ENCODE measurements at regions not wholly inside any gene's neighbourhood (a gene's known extent, or its start where the extent isn't known, plus 50 kb on each side); places are given as distances from the start of the nearest gene placed in this dataset.

- DNase-seq, result no peak
Measured at GRCh38 chr9:73566627-73567026, 415.0 kb downstream of the ANXA1 start.

DNA sequence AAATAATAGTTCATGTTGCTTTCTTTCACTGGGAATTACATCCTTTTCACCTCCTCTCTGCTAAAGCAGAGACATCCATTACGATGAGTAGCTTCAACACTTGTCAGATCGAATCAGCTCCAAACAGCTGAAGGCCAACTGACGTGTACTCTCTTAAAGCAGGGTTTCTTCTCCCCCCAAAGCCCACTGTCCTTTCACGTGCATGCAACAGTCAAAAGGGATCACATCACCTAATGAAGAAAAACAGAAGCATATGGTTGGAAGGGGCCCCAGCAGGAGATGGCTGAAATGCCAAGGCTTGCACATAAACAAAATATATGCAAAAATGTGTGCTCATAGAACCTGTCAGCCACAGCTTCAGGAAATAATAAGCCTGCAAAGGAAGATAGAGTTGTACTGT lies 421.6 kb downstream of the ANXA1 start:
- no peak for DNase-seq

GRCh38 chr9:73575101-73576060 lies 423.7 kb downstream of the ANXA1 start:
- no peak for DNase-seq

GRCh38 chr9:73577848-73578247 lies 426.2 kb downstream of the ANXA1 start:
- no peak for DNase-seq

- DNase-seq, result no peak
Measured at GRCh38 chr9:73579823-73580222, 428.2 kb downstream of the ANXA1 start.

GRCh38 chr9:73583576-73583975 lies 431.9 kb downstream of the ANXA1 start:
- DNase-seq, result no peak

DNA sequence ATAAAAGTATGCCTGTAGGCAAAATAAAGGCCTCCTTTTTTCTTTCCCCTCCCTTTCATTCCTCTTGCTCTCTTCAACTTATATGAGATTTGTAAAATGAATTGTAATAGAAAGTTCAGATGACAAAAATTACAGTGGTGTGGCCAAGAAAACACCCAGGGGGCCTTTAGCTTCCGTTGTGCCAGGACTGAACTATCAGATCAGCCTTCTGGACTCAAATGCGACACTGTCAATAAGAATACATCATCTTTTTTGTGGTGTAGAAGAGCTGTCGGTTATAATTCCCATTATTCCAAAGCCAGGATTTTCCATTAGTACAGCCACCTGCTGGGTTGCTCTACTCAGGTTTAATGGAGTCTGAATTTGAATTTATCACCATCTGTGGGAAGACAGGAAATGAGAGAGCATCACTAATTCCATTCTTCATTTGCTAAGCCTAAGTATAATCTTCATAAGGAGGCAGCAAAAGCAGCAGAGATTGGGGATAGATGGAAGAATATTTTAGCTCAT lies 443.4 kb downstream of the ANXA1 start:
- no peak for DNase-seq

- no peak for DNase-seq
Measured at GRCh38 chr9:73596321-73596720, 444.7 kb downstream of the ANXA1 start.

DNA sequence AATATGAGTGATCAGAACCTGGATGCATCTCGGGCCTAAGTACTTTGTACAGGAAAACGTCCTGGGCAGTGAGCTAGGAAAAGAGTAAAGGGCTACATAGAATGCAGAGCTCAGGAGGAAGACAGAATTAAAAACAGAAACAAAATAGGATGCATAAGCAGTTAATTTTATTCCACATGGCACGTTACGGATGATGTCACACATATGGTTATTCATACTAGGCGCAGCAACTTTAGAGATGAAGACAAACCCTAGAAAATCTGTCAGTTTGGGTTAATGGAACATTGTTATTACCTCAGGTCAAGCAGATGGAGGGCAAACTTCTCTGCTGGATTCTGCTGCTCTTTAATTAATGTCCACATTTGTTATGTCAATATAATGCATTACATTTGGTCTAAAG lies 445.4 kb downstream of the ANXA1 start:
- no peak for DNase-seq

DNA sequence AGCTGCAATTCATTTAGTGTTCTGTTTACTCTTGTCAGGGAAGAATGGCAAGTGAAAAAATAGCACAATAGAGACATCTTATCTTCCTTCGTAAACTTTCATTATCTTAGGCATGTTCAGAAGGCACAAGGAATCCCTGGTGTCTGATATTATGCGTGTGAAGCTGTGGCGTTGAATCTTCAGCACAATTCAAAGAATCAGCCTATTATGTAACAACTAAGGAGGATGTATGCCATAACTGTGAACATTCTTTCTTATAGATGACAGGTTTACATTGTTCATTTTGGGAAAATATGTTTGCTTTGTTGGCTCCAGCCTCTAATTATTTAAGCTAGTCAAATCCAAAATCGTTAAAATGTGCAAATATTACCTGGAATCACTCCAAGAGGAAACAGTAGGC lies 446.1 kb downstream of the ANXA1 start:
- DNase-seq, result no peak

DNA sequence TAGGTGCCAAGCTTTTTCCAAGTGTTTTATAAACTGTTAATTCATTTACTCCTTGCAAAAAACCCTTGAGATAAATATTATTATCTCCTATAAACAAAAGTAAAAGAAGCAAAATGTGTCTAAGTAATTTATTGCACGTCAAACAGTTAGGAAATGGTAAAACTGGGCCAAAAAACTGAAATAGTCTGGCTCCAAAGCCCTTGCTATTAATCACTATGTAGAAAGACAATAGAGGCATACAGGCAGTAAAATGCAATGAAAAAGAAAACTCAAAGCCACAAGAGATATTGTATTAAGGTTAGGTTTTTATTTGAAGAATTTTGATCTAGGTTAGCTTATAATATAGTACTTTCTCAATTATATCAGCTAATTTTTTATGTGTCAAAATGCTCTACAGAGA lies 457.7 kb downstream of the ANXA1 start:
- DNase-seq, result no peak

DNA sequence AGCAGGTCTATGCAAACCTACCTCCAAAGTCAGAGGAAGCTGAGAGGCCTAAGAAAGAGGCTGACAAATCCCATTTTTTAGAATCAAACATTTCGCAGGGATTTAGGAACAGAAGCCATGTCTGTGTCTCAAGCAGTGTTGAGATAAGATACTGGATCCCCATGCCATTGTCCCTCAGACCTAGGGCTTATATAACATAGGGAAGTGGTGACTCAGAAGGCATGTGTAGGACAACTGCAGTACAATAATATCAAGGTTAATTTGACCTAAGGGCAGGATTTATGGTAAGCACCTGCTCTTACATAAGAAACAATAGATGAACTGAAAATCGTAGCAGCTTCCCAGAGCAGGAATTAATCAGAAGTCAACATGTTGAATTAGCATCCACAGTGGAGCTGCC lies 459.4 kb downstream of the ANXA1 start:
- DNase-seq, result no peak

GRCh38 chr9:73613092-73613701 lies 461.5 kb downstream of the ANXA1 start:
- no peak for DNase-seq

- DNase-seq, result no peak
Measured at GRCh38 chr9:73615557-73615956, 463.9 kb downstream of the ANXA1 start.

GRCh38 chr9:73617586-73617985 lies 465.9 kb downstream of the ANXA1 start:
- DNase-seq, result no peak

DNA sequence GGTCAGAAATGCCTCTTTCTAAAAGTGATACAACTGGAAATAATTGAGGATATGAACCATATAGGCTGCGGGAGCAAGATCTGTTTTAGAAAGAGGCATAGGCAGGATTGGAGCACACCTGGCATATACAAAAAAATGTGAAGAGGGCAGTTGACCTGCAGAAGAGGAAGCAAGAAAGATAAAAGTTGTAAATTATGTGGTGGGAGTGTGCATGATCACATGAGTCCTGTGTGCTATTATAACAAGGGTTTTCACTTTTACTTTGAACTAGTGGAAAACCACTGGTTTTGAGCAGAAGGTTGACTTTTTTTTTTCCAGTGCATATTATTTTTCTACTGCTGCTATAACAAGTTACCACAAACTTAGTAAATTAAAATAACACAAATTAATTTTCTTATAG lies 489.3 kb downstream of the ANXA1 start:
- no peak for DNase-seq

DNA sequence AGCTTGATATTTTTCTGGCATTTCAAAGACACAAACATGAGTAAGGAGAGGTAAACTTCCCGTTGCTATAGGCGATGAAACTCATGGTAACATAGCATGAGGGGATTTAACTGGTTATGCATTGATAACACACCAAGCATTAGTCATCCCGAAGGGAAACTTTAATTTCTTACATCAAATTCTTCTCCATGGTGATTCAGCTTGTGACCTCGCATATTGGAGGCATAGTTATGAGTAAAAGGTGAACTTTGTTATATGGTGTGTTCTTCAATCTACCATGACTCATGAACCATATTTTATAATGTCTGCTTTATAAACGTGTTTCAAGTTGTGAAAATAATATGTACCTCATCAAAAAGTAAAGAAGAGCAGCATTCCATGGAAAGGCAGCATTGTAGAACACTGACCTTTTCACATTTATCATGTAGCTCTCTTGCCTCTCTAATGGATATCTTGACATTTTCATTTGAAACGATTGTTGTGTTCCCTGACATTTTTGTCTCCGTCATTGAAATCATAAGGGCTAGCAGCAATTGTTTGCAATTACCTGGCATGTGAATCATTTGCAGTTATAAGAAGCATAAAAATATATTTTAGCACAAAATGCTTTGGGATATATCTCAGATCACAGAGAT lies 491.8 kb downstream of the ANXA1 start:
- DNase-seq, result no peak

GRCh38 chr9:73647560-73647959 lies 495.9 kb downstream of the ANXA1 start:
- no peak for DNase-seq

DNA sequence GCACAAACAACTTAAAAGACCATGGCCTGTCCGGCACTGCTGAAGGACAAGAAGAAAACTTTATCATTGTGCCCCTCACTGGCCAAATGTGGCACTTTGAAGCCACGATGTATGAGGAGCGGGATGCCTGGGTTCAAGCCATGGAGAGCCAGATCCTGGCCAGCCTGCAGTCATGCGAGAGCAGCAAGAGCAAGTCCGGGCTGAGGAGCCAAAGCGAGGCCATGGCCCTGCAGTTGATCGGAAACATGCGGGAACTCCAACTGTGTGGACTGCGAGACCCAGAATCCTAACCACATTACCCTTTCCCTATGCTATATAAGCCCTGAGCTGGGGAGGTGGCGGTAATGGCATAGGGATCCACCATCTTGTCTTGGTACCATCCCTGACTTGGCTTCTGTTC lies 497.9 kb downstream of the ANXA1 start:
- DNase-seq, result no peak

GRCh38 chr9:73655363-73655762 lies 503.7 kb downstream of the ANXA1 start:
- DNase-seq, result no peak

- DNase-seq, result no peak
Measured at GRCh38 chr9:73655831-73656230, 504.2 kb downstream of the ANXA1 start.

DNA sequence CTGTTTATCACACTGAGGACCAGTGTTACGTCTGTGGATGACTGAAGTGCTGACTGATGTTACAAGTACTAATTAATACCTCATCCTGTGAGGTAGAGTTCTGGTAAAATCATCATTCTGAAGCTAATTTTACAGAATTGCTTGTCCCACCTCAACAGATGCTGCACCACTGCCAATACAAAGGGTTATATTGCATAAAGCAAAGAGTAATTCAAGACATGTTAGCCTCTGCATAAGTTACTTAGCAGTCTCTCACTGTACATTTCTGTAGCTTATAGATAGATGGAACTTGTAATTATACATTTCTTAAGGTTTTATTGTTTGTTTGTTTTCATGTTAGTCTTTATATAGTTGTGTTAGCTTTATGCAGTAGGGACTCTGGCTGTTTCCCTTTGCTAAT lies 513.6 kb downstream of the ANXA1 start:
- no peak for DNase-seq

- no peak for DNase-seq
Measured at GRCh38 chr9:73667749-73668148, 516.1 kb downstream of the ANXA1 start.

- no peak for DNase-seq
Measured at GRCh38 chr9:73680831-73681230, 529.2 kb downstream of the ANXA1 start.
